Fibroblast of pulmonary artery (primary cell): ENCODE measurements at regions not wholly inside any gene's neighbourhood (a gene's known extent, or its start where the extent isn't known, plus 50 kb on each side); places are given as distances from the start of the nearest gene placed in this dataset.

Source experiments
- DNase-seq: peaks from one replicate; pipeline ENCODE4 v3.0.0-alpha.2; 2010; ENCODE audit warnings: low read depth
- H3K4me3 ChIP-seq: replicated peaks from 2 replicates; pipeline ENCODE4 v1.5.1; 2011; ENCODE audit warnings: low read depth, mild to moderate bottlenecking, control low read depth, low read length, moderate library complexity
- CTCF ChIP-seq: IDR thresholded peaks from 2 replicates; pipeline ENCODE4 v1.5.1; 2011; ENCODE audit warnings: mild to moderate bottlenecking, control low read depth, low read length, inconsistent platforms; ENCODE audit errors: missing control alignments

DNA sequence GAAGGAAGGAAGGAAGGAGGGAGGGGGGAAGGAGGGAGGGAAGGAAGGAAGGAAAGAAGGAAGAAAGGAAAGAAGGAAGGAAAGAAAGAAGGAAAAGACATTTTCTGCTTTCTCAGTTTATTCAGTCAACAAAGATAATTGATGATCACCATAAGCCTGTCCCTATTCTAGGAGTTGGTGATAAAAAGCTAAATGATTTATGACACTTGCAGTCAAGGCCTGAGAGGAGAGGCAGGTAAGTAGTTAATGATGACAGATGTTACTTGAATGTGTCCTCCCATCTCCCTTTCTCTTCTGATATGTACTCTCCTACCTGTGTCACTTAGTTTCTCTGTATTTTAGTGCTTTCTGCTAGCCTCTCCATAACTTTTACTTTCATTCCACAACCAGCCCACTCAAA, 141.3 kb downstream of the SLITRK6 start:
- no peak for DNase-seq
- no peak overlapping the region for H3K4me3 ChIP-seq
- no peak for TF ChIP-seq CTCF

- no peak for DNase-seq
- TF ChIP-seq CTCF: no peak
- no peak overlapping the region for H3K4me3 ChIP-seq
These were observed 144.2 kb downstream of the SLITRK6 start for GRCh38 chr13:85655040-85655439.

DNA sequence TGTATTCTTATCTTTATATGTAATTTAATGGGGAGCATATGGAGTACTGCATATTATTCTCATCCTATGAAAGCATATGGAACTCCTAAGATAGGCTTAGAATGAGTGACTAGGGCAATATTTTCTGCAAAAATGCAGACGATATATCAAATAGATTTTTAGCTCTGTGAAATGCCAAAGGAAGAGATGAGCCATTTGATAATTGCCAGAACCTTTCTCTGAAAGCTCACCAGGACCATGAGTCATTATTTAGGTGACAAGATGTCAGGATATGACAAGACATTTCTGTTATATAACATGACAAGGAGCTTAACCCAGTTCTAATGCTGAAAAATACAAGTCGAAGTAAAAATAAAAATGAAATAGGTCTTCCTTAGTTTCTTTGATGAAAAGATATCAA, 145.0 kb downstream of the SLITRK6 start:
- DNase-seq: no peak

GRCh38 chr13:85653681-85654080, 145.5 kb downstream of the SLITRK6 start:
- H3K4me3 ChIP-seq: no peak overlapping the region
- TF ChIP-seq CTCF: no peak
- DNase-seq: no peak

More for the DNA sequence above, 145.0 kb downstream of the SLITRK6 start:
- H3K4me3 ChIP-seq: no peak overlapping the region
- no peak for TF ChIP-seq CTCF

DNA sequence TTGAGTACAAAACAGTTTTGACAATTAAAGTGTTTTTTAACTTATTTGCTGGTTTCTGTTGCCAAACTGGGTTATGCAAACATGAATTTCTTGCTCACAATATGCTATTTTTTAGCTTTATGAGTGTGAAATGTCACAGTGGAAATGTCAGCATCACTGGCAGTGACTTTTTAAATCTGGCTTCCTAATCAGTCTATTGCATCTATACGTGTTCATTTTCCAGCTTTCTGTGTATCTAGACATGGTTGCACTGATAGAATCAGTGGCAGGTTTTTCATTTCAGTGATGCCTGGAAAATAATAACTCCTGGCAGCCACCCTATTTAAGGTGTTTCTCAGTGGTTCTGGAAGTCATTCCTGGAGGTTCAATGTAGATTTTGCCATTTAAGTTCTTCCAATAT, 146.7 kb downstream of the SLITRK6 start:
- H3K4me3 ChIP-seq: no peak overlapping the region
- DNase-seq: no peak
- TF ChIP-seq CTCF: no peak

DNA sequence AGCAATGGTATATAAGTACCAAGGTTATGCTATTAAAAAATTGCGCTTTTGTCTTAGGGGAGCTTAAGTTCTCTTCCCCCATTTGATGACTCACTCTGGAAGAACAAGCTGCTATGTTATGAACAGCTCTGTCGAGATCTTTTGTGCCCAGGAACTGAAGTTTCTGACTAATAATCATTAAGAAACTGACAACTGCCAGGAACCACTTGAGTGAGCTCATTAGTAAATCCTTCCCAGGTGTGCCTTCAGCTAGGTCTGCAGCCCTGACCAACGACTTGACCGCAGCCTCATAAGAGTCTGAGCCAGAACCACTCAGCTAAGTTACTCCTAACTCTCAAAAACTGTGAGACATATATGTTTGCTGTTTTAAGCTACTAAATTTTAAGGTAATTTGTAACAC, 147.8 kb downstream of the SLITRK6 start:
- no peak overlapping the region for H3K4me3 ChIP-seq
- no peak for TF ChIP-seq CTCF
- no peak for DNase-seq

- no peak overlapping the region for H3K4me3 ChIP-seq
- no peak for DNase-seq
- no peak for TF ChIP-seq CTCF
These were observed 148.6 kb downstream of the SLITRK6 start for GRCh38 chr13:85650613-85651012.
